ENCODE measurements at regions not wholly inside any gene's neighbourhood (a gene's known extent, or its start where the extent isn't known, plus 50 kb on each side); places are given as distances from the start of the nearest gene placed in this dataset.

DNA sequence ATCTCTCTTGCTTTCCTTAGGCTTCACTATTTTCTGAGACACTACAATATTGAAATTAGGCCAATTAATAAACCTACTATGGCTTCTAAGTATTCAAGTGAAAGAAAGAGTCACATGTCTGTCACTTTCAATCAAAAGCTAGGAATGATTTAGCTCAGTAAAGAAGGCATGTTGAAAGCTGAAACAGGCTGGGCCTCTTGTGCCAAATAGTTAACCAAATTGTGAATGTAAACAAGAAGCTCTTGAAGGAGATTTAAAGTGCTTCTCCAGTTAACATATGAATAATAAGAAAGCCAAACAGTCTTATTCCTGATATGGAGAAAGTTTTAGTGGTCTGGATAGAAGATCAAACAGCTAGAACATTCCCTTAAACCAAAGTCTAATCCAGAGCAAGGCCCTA, 236.3 kb downstream of the OTOR start:
- no peaks in the 10 kb centered on the region for H3K4me1 ChIP-seq (ENCODE audit: control insufficient read depth in 1 of 2, insufficient read depth in 2 of 2, low read depth in 1 of 2, low read length in 1 of 2)
- H3K9ac ChIP-seq: no peak overlapping the region
- H3K9me2 ChIP-seq: no peaks in the 10 kb centered on the region
- no peaks in the 10 kb centered on the region for H3F3A ChIP-seq (replicated peaks; ENCODE audit: insufficient read depth)
- no peak overlapping the region for H2AFZ ChIP-seq (ENCODE audit: low read depth)
- no peak overlapping the region for H3K4me3 ChIP-seq (ENCODE audit: low read depth in 2 of 2, low read length in 1 of 2)
- TF ChIP-seq EZH2phosphoT487 (IDR thresholded peaks at IDR 0.05; ENCODE audit: borderline replicate concordance, low read depth): no peak
- no peak for TF ChIP-seq FOSL2 (IDR thresholded peaks at IDR 0.05; ENCODE audit: borderline replicate concordance, low read depth)
- no peak for TF ChIP-seq MXI1 (IDR thresholded peaks at IDR 0.05; ENCODE audit: low read depth, low read length)
- no peak for TF ChIP-seq NRF1 (IDR thresholded peaks at IDR 0.05; ENCODE audit: low read depth, low read length)
- TF ChIP-seq, protein P1, sequence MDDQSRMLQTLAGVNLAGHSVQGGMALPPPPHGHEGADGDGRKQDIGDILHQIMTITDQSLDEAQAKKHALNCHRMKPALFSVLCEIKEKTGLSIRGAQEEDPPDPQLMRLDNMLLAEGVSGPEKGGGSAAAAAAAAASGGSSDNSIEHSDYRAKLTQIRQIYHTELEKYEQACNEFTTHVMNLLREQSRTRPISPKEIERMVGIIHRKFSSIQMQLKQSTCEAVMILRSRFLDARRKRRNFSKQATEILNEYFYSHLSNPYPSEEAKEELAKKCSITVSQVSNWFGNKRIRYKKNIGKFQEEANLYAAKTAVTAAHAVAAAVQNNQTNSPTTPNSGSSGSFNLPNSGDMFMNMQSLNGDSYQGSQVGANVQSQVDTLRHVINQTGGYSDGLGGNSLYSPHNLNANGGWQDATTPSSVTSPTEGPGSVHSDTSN (IDR thresholded peaks at IDR 0.05): no peak
- TF ChIP-seq SMC3 (IDR thresholded peaks at IDR 0.05; ENCODE audit: low read depth, low read length): no peak
- TF ChIP-seq FOXM1 (IDR thresholded peaks at IDR 0.05; ENCODE audit: low read depth): no peak
- TF ChIP-seq SIN3A (IDR thresholded peaks at IDR 0.05; ENCODE audit: borderline replicate concordance, low read depth, low read length): no peak
- no peak for TF ChIP-seq MEF2A (IDR thresholded peaks at IDR 0.05; ENCODE audit: borderline replicate concordance, low read depth)
- TF ChIP-seq CHD2 (IDR thresholded peaks at IDR 0.05; ENCODE audit: low read length, partially characterized antibody): no peak
- TF ChIP-seq, protein P2, sequence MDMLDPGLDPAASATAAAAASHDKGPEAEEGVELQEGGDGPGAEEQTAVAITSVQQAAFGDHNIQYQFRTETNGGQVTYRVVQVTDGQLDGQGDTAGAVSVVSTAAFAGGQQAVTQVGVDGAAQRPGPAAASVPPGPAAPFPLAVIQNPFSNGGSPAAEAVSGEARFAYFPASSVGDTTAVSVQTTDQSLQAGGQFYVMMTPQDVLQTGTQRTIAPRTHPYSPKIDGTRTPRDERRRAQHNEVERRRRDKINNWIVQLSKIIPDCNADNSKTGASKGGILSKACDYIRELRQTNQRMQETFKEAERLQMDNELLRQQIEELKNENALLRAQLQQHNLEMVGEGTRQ (IDR thresholded peaks at IDR 0.05; ENCODE audit: borderline replicate concordance, low read depth, low read length): no peak
- TF ChIP-seq, protein P3, sequence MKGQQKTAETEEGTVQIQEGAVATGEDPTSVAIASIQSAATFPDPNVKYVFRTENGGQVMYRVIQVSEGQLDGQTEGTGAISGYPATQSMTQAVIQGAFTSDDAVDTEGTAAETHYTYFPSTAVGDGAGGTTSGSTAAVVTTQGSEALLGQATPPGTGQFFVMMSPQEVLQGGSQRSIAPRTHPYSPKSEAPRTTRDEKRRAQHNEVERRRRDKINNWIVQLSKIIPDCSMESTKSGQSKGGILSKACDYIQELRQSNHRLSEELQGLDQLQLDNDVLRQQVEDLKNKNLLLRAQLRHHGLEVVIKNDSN (IDR thresholded peaks at IDR 0.05; ENCODE audit: borderline replicate concordance, low read depth): no peak
- TF ChIP-seq TAF1 (IDR thresholded peaks at IDR 0.05; ENCODE audit: borderline replicate concordance, low read depth, low read length): no peak
- DNase-seq: no peak
- no peaks in the 10 kb centered on the region for H3K36me3 ChIP-seq (replicated peaks in 1 of 2; ENCODE audit: control insufficient read depth in 1 of 2, insufficient read depth in 2 of 2, low read length in 1 of 2)
- H3K79me2 ChIP-seq (ENCODE audit: insufficient read depth): no peaks in the 10 kb centered on the region
- no peaks in the 10 kb centered on the region for H3K9me3 ChIP-seq
- H3K27me3 ChIP-seq (ENCODE audit: insufficient read depth): no peaks in the 10 kb centered on the region
- H3K4me2 ChIP-seq: no peak overlapping the region
- POLR2A ChIA-PET: no interaction called here
- H3K27ac ChIP-seq (ENCODE audit: low read depth in 2 of 2, low read length in 1 of 2): no peak overlapping the region
- no peaks in the 10 kb centered on the region for H4K20me1 ChIP-seq (ENCODE audit: insufficient read depth)
- CTCF ChIA-PET: interaction anchor here (1.0 kb wide), 1 partner anchor 13 kb away, joined by 3 read pairs; no protein-coding TSS in a partner anchor

DNA sequence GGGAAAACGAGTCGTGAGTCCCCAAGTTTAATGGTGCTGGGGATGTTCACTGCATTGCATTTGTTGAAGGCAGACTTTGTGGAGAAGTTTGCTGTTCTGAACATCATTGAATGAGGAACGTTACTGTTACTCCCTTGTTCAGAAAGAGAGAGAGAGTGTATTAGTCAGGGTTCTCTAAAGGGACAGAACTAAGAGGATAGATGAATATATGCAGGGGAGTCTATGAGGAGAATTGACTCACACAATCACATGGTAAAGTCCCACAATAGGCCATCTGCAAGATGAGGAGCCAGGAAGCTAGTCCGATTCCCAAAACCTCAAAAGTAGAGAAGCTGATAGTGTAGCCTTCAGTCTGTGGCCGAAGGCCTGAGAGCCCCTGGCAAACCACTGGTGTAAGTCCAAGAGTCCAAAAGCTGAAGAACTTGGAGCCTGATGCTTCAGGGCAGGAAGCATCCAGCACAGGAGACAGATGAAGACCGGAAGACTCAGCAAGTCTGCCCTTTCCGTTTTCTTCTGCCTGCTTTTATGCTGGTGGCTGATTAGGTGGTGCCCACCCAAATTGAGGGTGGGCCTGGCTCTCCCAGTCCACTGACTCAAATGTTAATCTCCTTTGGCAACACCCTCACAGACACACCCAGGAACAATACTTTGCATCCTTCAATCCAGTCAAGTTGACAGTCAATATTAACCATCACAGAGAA, 223.5 kb upstream of the PCSK2 start:
- ChIA-PET CTCF (no interaction called here), POLR2A (no interaction called here)
- no peaks in the 10 kb centered on the region for H3F3A ChIP-seq (replicated peaks; ENCODE audit: insufficient read depth)
- no peaks in the 10 kb centered on the region for H3K9me2 ChIP-seq
- H3K27ac ChIP-seq (ENCODE audit: low read depth in 2 of 2, low read length in 1 of 2): no peak overlapping the region
- no peak overlapping the region for H3K4me3 ChIP-seq (ENCODE audit: low read depth in 2 of 2, low read length in 1 of 2)
- no peaks in the 10 kb centered on the region for H4K20me1 ChIP-seq (ENCODE audit: insufficient read depth)
- H3K27me3 ChIP-seq (ENCODE audit: insufficient read depth): no peaks in the 10 kb centered on the region
- WGBS (ENCODE audit: low lambda C conversion rate): 7% methylated on average over 4 of the region's 7 CpGs
- no peaks in the 10 kb centered on the region; a peak in 1 of 4 replicates for H3K4me1 ChIP-seq (ENCODE audit: control insufficient read depth in 1 of 2, insufficient read depth in 2 of 2, low read depth in 1 of 2, low read length in 1 of 2)
- no peaks in the 10 kb centered on the region for H3K79me2 ChIP-seq (ENCODE audit: insufficient read depth)
- no peak overlapping the region for H3K4me2 ChIP-seq
- H3K9ac ChIP-seq: no peak overlapping the region
- no peak for DNase-seq
- H3K36me3 ChIP-seq (replicated peaks in 1 of 2; ENCODE audit: control insufficient read depth in 1 of 2, insufficient read depth in 2 of 2, low read length in 1 of 2): no peaks in the 10 kb centered on the region
- H3K9me3 ChIP-seq: no peaks in the 10 kb centered on the region
- H2AFZ ChIP-seq (ENCODE audit: low read depth): no peak overlapping the region
- no peak for TF ChIP-seq RAD21 (IDR thresholded peaks at IDR 0.05; ENCODE audit: low read length)
- TF ChIP-seq FOXJ3 (CRISPR knock-in tag; IDR thresholded peaks at IDR 0.05): no peak
- TF ChIP-seq RXRA (IDR thresholded peaks at IDR 0.05; ENCODE audit: borderline replicate concordance, low read depth): no peak
- TF ChIP-seq, protein P3 (IDR thresholded peaks at IDR 0.05; ENCODE audit: borderline replicate concordance, low read depth): no peak
- TF ChIP-seq, protein P4, sequence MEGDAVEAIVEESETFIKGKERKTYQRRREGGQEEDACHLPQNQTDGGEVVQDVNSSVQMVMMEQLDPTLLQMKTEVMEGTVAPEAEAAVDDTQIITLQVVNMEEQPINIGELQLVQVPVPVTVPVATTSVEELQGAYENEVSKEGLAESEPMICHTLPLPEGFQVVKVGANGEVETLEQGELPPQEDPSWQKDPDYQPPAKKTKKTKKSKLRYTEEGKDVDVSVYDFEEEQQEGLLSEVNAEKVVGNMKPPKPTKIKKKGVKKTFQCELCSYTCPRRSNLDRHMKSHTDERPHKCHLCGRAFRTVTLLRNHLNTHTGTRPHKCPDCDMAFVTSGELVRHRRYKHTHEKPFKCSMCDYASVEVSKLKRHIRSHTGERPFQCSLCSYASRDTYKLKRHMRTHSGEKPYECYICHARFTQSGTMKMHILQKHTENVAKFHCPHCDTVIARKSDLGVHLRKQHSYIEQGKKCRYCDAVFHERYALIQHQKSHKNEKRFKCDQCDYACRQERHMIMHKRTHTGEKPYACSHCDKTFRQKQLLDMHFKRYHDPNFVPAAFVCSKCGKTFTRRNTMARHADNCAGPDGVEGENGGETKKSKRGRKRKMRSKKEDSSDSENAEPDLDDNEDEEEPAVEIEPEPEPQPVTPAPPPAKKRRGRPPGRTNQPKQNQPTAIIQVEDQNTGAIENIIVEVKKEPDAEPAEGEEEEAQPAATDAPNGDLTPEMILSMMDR (IDR thresholded peaks at IDR 0.05): no peak
- no peak for TF ChIP-seq SMC3 (IDR thresholded peaks at IDR 0.05; ENCODE audit: low read depth, low read length)
- no peak for TF ChIP-seq GATA2 (CRISPR knock-in tag; IDR thresholded peaks at IDR 0.05)
- TF ChIP-seq FOSL2 (IDR thresholded peaks at IDR 0.05; ENCODE audit: borderline replicate concordance, low read depth): no peak
- TF ChIP-seq GABPA (IDR thresholded peaks at IDR 0.05; ENCODE audit: low read depth): no peak

Data from SK-N-SH (cell line).